Esophagus squamous epithelium (tissue), 4 donors: ENCODE measurements at regions not wholly inside any gene's neighbourhood (a gene's known extent, or its start where the extent isn't known, plus 50 kb on each side); places are given as distances from the start of the nearest gene placed in this dataset.

Source experiments
- CTCF ChIP-seq, 6 experiments: fragments of 450-650 bp in 4 of 6; fragments of 200-600 bp in 2 of 6; sonication (generic) in 2 of 6; IDR thresholded peaks; one replicate each; pipeline ENCODE4 v1.5.1; 2016 to 2019; ENCODE audit warnings: antibody characterized with exemption in 6 of 6, mild to moderate bottlenecking in 4 of 6, moderate library complexity in 4 of 6
- POLR2A ChIP-seq, 4 donors: fragments of 450-650 bp; IDR thresholded peaks; one replicate each; pipeline ENCODE4 v1.6.1; 2017; ENCODE audit warnings: antibody characterized with exemption in 4 of 4, mild to moderate bottlenecking in 4 of 4, moderate library complexity in 3 of 4

GRCh38 chr16:6274351-6274750, 1058.3 kb upstream of the RBFOX1 start:
- TF ChIP-seq CTCF (IDR thresholded peaks at IDR 0.05), result no peak
- no peak for TF ChIP-seq POLR2A (IDR thresholded peaks at IDR 0.05)
